GM18907 (cell line): ENCODE measurements at regions not wholly inside any gene's neighbourhood (a gene's known extent, or its start where the extent isn't known, plus 50 kb on each side); places are given as distances from the start of the nearest gene placed in this dataset.

Source experiments
- ATAC-seq: cut with Tn5 transposase; IDR thresholded peaks from one replicate; pipeline ENCODE4 v1.9.1; 2021; ENCODE audit warnings: mild to moderate bottlenecking, moderate library complexity; ENCODE audit not compliant: unreplicated experiment

DNA sequence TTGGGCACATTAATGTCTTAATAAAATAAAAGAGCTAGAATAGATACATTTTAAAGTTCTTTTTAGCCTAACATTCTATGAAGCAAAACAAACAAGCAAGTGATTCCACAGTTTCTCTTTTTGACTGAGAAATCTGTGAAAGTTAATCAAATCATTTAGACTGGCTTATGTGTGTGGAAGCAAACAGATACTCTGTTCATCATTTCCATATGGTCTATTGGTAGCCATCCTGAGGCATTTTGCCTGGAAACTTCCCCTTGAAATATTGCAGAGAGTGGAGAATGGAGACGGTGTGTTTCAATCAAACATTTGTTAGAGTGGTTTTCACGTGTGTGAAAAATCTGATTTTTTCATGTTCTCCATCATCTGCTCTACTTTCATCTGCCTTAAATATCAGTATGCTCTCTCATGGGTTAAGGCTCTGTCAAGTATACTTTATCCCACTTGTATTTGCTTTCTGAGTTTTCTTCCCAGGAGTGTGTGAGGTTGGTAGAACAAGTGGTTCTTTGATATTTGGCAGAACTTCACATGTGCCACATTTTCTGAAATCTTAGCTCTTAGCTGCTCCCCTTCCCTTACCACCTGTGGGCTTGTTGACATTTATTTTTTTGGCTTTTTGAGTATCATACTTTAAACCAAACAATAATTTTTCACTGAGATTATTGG lies 139.1 kb upstream of the PTGFR start:
- ATAC-seq = no peak

DNA sequence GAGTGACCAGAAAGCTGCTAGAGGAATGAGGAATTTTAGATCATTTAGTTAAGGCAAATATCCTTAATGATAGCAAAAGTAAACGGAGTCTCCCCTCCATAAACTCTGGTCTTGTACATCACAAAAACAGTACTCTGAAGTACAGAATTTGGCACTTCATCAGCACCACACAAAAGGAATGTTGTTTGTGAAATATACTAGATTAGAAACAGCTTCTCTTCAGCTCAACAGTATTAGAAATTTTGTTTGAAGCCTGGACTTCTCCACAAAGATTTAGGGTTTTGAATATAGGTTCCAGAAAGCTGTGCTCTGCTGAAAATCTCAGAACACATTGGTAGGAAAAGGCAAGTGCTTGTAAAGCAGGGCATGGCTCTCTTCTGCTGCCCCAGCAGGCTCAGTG lies 135.1 kb upstream of the PTGFR start:
- ATAC-seq = no peak

DNA sequence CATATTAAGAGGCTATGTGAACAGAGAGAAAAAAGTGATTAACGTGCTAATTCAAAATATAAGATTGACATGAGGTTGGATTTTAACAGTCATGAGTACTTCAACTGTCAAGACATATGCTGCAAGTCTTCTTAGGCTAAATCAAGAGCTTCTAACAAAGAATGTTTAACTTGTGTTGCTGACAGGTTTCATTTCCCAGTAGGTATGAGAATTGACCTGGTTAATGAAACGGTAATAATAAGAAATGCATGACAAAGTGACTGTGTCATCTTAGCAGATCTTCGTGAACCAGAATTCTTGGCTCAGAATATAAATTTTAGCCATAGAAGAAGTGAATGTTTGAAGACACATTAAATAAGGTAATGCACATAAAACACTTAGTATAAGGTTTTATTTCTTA lies 132.6 kb upstream of the PTGFR start:
- no peak for ATAC-seq

DNA sequence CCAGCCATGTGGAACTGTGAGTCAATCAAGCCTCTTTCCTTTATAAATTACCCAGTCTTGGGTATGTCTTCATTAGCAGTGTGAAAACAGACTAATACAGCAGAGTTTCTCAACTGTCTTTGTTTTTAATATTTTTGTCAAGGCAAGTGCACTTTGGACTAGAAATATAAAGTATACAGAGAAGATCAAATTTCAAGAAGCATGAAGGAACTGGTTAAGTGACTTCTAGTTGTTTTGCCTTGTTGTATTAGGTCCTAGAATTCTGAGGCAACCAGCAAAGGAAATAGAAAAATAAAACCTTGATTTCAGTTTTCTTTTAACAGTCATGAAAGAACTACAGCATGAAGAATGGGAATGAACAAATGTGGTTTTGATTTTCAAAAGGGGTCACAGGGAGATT lies 131.1 kb upstream of the PTGFR start:
- ATAC-seq = no peak

DNA sequence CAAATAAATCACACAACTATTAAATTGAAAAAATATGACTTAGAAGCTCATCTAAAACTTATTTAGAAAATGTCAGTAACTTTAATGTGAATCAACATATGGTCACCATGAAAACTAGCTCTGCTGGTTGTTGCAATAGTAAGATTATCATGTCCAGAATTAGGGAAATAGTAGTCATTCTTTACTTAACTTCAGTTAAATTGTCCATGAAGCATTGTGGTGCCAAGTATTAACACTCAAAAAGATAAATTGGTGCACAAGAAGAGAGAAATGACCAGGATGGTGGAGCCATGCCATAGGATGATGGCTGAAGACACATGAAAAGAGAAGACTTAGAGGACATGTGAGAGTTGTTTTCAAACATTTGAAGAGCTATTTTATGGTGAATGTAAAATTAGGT lies 130.2 kb upstream of the PTGFR start:
- no peak for ATAC-seq

DNA sequence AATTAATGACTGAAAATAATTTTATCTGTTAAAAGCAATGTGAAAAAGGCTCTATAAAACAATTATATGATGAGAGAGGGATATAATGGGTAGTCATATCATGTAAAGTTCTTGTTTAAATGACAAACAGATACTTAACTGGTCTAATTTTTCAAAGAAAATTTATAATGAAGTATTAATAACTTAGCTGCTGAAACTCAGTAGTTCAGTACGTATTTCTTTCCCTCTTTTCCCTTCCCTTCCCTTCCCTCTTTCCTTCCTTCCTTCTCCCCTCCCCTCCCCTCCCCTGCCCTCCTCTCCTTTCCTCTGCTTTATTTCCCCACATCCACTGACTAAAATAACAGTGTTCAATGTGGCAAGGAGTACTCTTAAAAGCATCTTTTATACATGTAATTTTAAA lies 123.1 kb upstream of the PTGFR start:
- no peak for ATAC-seq

DNA sequence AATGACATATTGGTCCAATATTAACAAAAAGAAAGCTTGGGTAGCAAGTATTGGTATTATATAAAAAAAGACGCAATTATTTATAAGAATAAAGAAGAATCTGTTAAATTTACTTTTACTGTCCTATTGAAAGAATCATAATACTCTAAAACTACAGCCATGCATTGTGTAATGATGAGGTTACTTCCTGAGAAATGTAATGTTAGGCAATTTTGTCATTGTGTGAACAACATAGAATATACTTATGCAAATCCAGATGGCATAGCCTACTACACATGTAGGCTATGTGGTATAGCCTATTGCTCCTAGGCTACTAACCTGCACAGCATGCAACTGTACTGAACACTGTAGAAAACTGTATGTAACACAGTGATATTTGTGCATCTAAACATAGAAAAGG lies 121.2 kb upstream of the PTGFR start:
- no peak for ATAC-seq

DNA sequence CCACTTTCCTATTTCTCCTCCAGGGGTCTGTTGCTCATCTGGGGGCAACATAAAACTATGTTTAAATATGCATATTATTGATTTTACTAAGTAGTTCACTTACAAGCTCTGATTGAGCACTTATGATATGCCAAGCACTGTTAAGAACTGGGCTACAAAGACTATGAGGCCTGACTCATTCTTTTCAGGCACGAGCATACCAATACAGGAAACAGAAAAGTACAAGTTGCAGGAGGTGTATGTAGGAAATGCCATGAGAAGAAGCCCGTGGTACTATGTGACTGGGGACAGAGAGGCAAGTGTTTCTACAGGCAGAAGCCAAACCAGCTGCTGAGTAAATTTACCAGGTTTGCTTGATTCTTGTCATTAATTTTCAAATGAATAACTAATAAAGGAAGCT lies 120.4 kb upstream of the PTGFR start:
- ATAC-seq = peak; percentile 90

DNA sequence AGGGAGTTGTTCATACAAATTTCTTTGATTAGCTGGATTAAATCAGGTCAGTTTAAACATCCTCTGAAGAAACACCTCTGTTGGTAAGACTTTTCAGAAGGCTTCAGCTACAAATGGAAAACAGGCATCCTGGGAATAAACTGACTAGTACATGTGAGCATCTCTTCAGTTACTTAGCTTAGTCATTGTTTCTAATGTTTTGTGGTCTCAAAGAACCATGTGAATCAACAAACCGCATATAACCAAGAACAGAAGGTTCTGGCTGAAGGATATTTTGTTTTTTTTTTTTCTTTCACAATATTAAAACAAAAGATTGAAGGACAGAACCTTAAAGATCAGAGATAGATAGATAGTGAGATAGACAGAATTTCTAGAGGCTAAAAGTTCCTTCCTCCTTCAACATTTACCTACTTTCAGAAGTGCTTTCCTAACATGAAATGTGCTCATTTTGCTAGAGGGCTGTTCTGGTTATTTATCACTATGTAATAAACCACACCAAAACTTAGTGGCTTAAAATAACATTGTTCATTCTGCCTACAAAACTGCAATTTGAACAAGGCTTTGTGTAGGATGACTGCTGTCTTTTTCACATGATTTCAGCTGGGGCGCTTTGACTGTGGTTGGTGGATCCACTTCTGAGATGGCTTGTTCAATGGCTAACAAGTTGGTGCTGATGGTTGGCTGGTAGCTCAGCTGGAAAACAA lies 119.8 kb upstream of the PTGFR start:
- peak; percentile 81 for ATAC-seq

DNA sequence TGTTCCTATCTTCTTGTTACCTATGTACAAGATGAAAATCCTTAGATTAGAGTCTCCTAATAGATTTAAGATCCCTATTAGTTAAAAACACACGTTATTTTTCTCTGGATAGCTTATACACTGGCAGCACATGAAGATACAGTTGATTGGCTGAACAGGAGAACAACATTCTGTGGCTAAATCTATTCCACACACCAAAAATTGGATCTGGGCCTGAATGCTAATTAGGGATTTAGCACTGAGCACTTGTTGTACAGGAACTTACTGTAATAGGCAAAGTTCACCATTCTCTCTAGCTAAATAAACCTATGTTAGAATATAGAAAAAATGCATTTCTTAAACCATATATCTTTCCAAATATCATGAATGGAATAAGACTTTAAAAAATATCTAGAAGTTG lies 117.1 kb upstream of the PTGFR start:
- no peak for ATAC-seq

DNA sequence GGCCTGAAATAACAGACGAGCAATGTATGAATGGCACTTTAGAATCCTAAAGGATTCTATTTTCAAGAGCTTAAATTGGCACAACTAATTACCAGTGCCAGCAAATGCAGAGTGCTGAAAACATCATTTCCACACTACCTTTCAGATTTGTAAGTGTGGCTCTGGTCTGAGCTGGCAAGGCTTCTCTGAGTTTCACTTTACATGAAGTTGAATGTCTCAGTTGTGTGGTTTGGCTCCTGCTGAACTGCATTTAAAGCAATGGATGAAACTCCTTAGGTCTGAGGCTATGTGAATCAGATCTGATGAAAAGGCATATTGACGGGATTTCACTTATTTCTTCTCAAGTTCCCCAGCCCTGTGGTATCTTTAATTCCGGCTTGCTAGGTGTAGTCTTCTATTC lies 114.8 kb upstream of the PTGFR start:
- ATAC-seq = no peak

DNA sequence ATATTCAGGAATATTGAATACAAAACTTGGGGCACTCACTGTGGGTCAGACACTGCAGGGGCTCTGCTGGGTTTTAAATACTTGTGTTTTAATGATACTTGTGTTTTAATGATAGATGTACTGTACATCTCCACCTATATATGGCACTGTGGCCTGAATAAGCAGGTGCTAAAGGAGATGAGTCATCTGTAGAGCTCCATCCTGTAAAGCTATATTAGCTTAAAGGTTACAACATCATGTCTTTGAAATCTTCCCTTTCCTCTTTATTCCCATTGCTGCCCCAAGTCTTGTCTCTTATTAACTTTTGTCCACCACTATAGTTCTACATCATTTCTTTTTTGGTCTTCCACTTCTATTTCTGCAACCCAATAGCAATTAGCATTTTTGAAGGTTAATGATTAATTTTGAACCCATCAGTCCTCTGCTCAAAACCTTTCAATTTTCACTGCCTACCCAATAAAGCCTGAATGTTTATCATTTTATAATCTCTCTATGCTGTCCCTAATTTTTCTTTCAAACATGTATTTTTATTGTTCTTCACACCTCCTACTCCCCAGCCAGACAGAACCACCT lies 113.3 kb upstream of the PTGFR start:
- ATAC-seq = peak; percentile 98

DNA sequence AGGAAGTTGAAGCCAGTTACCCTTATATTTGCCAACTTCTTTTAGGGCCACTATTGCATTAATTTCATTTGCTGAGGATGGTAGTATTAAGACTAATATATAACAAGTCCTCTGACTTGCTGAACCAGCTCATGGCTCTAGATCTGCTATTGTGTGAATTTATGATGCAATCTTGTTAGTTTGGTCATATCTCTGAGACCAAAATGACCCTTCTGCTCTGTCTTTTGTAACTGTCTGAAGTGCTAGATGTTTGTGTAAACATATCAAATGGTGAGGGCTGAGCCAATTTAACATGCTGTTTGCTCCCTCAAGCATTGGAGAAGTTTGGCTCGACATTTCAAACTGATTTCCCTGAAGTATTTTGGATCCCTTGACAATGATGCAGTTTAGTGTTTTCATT lies 106.9 kb upstream of the PTGFR start:
- ATAC-seq = no peak

DNA sequence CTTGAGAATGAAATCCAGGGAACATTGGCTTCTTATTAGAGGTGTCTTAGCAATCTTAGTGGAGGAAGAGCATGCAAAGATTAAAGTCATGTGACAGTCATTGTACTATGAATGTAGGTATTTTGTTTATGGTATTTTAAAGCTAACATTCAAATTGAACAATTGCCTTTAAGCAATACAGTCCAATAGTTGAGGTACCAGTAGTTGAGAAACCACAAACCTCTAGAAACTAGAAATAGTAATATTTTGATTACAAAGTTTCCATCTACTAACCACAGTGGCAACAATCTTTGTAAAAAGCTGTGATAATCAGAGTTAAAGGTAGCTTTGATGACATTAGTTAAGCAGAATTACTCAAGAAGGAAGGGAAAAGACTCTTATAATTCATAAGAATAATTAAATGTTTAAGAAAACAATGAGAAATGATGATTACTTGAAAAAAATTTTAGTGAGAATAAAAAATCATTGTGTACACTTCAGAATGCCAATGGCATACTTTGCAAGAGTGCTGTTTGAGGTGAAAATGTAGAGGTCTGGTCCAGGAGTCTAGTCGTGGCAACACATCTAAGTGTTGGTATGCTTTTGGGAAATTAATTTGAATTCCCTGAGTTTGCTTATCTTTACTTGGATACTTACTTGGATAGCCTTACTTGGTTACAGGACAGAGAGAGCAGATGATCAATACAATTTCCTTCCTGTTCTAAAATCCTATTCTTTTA lies 104.9 kb upstream of the PTGFR start:
- peak; percentile 98 for ATAC-seq

DNA sequence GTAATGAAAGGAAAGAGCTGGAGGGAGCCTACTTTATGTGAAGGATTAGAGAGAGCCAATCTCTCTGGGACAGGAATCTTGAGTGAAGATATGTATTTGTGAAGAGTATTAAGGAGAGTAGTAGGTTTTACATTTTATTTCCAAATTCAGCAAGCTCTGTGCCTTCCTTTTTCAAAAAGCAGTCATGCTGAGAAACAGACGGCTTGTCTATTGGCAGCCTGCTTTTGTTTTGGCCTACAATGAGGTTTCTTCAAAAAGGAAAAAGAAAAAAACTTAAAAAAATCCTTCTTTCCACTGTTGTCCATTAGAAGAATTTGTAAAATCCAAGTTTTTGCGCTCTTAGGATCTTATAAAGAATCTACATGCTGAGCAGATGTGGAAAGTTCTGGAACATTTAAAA lies 103.6 kb upstream of the PTGFR start:
- no peak for ATAC-seq

DNA sequence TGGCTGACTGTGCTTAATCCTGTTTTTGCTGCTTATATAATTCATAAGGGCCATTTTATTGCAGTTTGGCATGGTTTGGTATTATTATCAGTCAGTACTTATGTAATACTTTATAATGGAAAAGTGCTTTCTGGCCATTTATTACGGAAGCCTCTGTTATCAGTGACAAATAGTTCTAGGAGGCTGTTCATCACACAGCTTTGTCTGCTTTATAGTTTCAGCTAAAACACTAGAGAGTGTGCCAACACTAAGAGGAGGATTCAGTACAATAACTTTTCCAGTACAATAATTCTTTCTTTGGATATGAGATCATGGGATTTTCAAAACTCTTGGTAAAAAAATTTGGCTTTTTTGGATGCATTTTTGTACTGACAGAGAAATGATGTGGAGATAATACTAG lies 102.9 kb upstream of the PTGFR start:
- no peak for ATAC-seq

DNA sequence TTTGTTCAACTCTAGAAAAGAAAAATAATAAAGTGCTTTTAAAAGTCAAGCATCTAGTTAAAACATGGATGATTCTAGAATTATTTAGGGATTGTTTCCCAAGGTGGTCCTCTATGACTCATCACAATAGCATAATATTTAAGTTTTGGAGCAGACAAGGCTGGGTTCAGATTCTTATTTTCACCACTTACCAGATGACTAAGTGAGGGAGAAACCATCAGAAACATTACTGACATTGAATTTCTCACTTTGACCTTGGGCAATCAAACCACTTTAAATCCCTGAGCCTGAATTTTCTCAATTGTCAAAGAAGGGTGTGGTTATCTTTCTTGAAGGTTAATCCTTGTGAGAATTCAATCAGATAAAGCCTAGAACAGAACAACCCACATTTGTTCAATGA lies 102.5 kb upstream of the PTGFR start:
- no peak for ATAC-seq

DNA sequence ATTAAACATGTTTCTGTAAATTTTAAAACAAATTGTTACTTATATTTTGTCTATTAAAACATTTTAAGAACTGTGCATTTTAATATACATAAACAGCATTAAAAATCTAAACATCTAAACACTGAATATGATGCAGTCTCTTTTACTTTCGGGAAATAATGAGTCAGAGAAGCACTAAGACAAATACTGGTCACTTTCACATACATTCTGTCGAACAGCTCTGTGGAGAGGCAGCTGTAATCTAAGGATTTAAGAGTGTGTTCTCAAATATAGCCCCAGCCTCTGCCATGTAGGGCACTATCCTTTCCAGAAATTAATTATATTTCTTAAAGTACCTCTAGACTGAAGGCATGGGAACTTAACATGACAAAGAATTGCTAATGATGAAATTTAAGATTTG lies 89.6 kb upstream of the PTGFR start:
- no peak for ATAC-seq

DNA sequence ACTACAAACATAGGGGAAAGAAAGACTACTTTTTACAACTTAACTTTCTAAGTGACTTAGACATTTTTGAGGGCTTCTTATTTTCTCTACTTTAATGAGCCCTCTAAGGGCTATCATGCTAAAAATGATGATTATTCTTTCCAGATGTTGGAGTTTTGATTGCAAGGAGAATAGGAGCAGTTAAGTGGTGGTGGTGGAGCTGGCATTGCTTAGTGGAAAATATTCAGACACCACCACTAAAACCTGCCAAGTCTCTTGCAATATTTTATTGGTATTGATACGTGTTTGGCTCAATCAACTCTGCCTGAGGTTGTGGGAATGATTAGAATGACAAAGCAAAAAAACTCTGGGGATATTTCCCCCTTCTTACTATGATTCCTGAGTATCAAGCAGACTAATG lies 82.6 kb upstream of the PTGFR start:
- no peak for ATAC-seq

DNA sequence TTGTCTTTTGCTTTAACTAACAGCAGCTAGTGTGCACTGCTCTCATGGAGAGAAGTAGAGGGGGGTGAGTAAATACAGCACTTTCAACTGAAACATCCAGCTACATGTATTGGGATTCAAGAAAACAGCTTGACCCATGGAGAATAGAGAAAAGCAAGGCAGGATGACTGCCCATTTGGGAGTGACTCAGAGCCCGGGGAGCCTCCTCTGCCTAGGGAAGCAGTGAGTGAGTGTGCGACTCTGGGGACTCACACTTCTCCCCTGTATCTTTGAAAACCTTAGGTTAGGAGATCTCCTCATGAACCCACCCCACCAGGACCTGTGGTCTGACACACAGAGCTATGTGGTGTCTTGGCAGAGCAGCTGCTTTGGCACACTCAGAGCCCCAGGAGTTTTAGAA lies 82.0 kb upstream of the PTGFR start:
- no peak for ATAC-seq

DNA sequence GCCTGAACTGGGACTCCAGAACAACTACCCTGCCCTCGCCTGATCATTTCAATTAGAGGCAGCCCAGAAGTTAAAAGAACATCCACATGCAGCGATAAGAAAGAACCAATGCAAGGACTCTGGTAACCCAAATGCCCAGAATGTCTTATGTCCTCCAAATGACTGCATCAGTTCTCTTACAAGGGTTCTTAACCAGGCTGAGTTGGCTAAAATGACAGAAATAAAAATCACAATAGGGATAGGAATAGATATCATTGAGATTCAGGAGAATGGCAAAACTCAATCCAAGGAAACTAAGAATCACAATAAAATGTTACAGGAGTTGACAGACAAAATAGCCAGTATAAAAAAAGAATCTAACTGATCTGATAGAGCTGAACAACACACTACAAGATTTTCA lies 80.1 kb upstream of the PTGFR start:
- no peak for ATAC-seq

DNA sequence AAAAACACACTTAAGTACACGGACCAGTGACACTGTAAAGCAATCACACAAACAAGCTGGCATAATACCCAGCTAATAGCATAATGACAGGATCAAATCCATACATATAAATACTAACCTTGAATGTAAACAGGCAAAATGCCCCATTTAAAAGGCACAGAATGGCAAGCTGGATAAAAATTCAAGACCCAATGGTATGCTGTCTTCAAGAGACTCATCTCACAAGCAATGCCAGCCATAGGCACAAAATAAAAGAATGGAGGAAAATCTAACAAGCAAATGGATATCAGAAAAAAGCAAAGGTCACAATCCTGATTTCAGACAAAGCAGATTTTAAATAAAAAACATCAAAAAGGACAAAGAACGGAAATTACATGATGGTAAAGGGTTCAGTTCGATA lies 79.1 kb upstream of the PTGFR start:
- ATAC-seq = no peak
